B cell (primary cell): ENCODE measurements at regions not wholly inside any gene's neighbourhood (a gene's known extent, or its start where the extent isn't known, plus 50 kb on each side); places are given as distances from the start of the nearest gene placed in this dataset.

Experiments
- ATAC-seq: fragments of 200-7000 bp; cut with Tn5 transposase; one replicate; pipeline ENCODE4 v1.10.0; 2021; ENCODE audit warnings: low read depth, mild to moderate bottlenecking, moderate number of reproducible peaks, moderate library complexity
- CTCF ChIA-PET: fragments of 350-600 bp; sonication (Branson Sonifier 250); formaldehyde crosslinking; loops from one replicate; lab custom pipeline; 2021; ENCODE audit warnings: antibody characterized with exemption, inconsistent platforms; lab: Charles Lee
- POLR2A ChIA-PET: fragments of 350-600 bp; sonication (Branson Sonifier 250); formaldehyde crosslinking; loops from one replicate; lab custom pipeline; 2021; ENCODE audit warnings: antibody characterized with exemption; lab: Charles Lee
- DNase-seq: peaks from one replicate; pipeline ENCODE4 v3.0.0; 2013
- H2AFZ ChIP-seq: 2 replicates; pipeline ENCODE4 v1.6.1; 2012; ENCODE audit warnings: mild to moderate bottlenecking, low read depth, low read length; ENCODE audit not compliant: insufficient read depth, poor library complexity, severe bottlenecking
- H3K27ac ChIP-seq, 2 donors: 1 replicate in 1 of 2; 2 replicates in 1 of 2; pipeline ENCODE4 v1.5.1; 2012 to 2013; ENCODE audit warnings: low read length in 2 of 2, mild to moderate bottlenecking in 2 of 2, moderate library complexity in 1 of 2
- H3K27me3 ChIP-seq, 4 experiments: fragments of 200-600 bp in 1 of 4; sonication (generic) in 1 of 4; replicated peaks in 1 of 4; 1 replicate in 2 of 4; 2 replicates in 2 of 4; pipeline versions ENCODE4 v1.6.1 to v1.7.0; 2013 to 2016; ENCODE audit warnings: low read length in 3 of 4, mild to moderate bottlenecking in 2 of 4, mixed read lengths in 1 of 4, moderate library complexity in 1 of 4; ENCODE audit not compliant: insufficient read depth in 4 of 4, control insufficient read depth in 3 of 4; ENCODE audit errors: control extremely low read depth in 1 of 4
- H3K36me3 ChIP-seq, 2 experiments: replicated peaks in 1 of 2; 1 replicate in 1 of 2; 2 replicates in 1 of 2; pipeline versions ENCODE4 v1.6.1 to v1.7.1; 2013; ENCODE audit warnings: low read length in 1 of 2; ENCODE audit not compliant: insufficient read depth in 2 of 2, control insufficient read depth in 1 of 2; ENCODE audit errors: control extremely low read depth in 1 of 2, extremely low read depth in 1 of 2
- H3K4me1 ChIP-seq, 2 donors: fragments of 200-600 bp in 1 of 2; sonication (generic) in 1 of 2; 1 replicate in 1 of 2; 2 replicates in 1 of 2; pipeline versions ENCODE4 v1.5.1 to v1.6.1; 2013 to 2017; ENCODE audit warnings: low read length in 2 of 2; ENCODE audit not compliant: control insufficient read depth in 2 of 2, insufficient read depth in 2 of 2
- H3K4me2 ChIP-seq: replicated peaks from 2 replicates; pipeline ENCODE3; 2012; ENCODE audit warnings: mild to moderate bottlenecking, low read depth, low read length; ENCODE audit not compliant: poor library complexity, severe bottlenecking
- H3K4me3 ChIP-seq, 5 experiments: fragments of 200-600 bp in 1 of 5; sonication (generic) in 1 of 5; 1 replicate in 3 of 5; 2 replicates in 2 of 5; pipeline versions ENCODE4 v1.5.1 to v1.7.0; 2011 to 2016; ENCODE audit warnings: low read length in 4 of 5, mild to moderate bottlenecking in 4 of 5, low read depth in 2 of 5, control low read depth in 1 of 5, moderate library complexity in 1 of 5; ENCODE audit not compliant: insufficient read depth in 1 of 5; ENCODE audit errors: control extremely low read depth in 1 of 5, extremely low read depth in 1 of 5
- H3K79me2 ChIP-seq: fragments of 200-600 bp; sonication (generic); one replicate; pipeline ENCODE4 v1.6.0; 2016; ENCODE audit warnings: low read length; ENCODE audit not compliant: control insufficient read depth, insufficient read depth
- H3K9ac ChIP-seq: fragments of 200-600 bp; sonication (generic); 2 replicates; pipeline ENCODE4 v1.6.1; 2017; ENCODE audit warnings: mild to moderate bottlenecking, low read length, moderate library complexity
- H3K9me3 ChIP-seq, 3 donors: one replicate each; pipeline versions ENCODE4 v1.6.1 to v1.7.1; 2013; ENCODE audit warnings: low read length in 2 of 3; ENCODE audit not compliant: control insufficient read depth in 2 of 3, insufficient read depth in 1 of 3; ENCODE audit errors: control extremely low read depth in 1 of 3
- H4K20me1 ChIP-seq: 2 replicates; pipeline ENCODE4 v1.6.0; 2012; ENCODE audit warnings: mild to moderate bottlenecking, low read length; ENCODE audit not compliant: insufficient read depth, control insufficient read depth, poor library complexity, severe bottlenecking
- H3K27ac Mint-ChIP-seq: one replicate; pipeline ENCODE4 v1.8.0; 2021; ENCODE audit warnings: mixed read lengths
- H3K27me3 Mint-ChIP-seq: one replicate; pipeline ENCODE4 v1.8.0; 2021; ENCODE audit warnings: mixed read lengths
- H3K4me1 Mint-ChIP-seq: one replicate; pipeline ENCODE4 v1.8.0; 2021; ENCODE audit warnings: mixed read lengths
- H3K4me3 Mint-ChIP-seq: one replicate; pipeline ENCODE4 v1.8.0; 2021; ENCODE audit warnings: mixed read lengths
- H3K9me3 Mint-ChIP-seq: one replicate; pipeline ENCODE4 v1.8.0; 2022; ENCODE audit warnings: mixed read lengths; ENCODE audit not compliant: insufficient read depth
- CTCF ChIP-seq: fragments of 200-600 bp; IDR thresholded peaks from one replicate; pipeline ENCODE4 v1.8.0; 2022; ENCODE audit warnings: antibody characterized with exemption, mild to moderate bottlenecking
- EZH2 ChIP-seq: IDR thresholded peaks from 2 replicates; pipeline ENCODE4 v1.6.1; 2012; ENCODE audit warnings: borderline replicate concordance, low read depth, mild to moderate bottlenecking, moderate library complexity, low read length; ENCODE audit not compliant: insufficient read depth, poor library complexity, severe bottlenecking
- WGBS: methylation state at CpG from one replicate; pipeline ENCODE4 v1.1.5; 2013; ENCODE audit warnings: missing lambda C conversion rate; ENCODE audit not compliant: insufficient coverage; 5-methylcytosine and 5-hydroxymethylcytosine counted together
- intact Hi-C: fragments of 100-400 bp; cut with micrococcal nuclease; formaldehyde crosslinking; loops from one replicate; pipeline ENCODE4 v1.10.0; 2022

- Mint-ChIP-seq H3K27me3 (no peaks in the 10 kb centered on the region), H3K4me3 (no peak overlapping the region), H3K9me3 (peaks cover 5% of the 10 kb centered on the region), H3K27ac (no peak overlapping the region), H3K4me1 (no peaks in the 10 kb centered on the region)
- Histone ChIP-seq H4K20me1 (no peaks in the 10 kb centered on the region), H3K79me2 (no peaks in the 10 kb centered on the region), H3K27ac (no peak overlapping the region), H3K4me2 (no peak overlapping the region), H3K4me1 (no peaks in the 10 kb centered on the region), H3K36me3 (no peaks in the 10 kb centered on the region), H3K27me3 (no peaks in the 10 kb centered on the region), H3K9me3 (no peaks in the 10 kb centered on the region), H2AFZ (no peak overlapping the region), H3K4me3 (no peak overlapping the region), H3K9ac (no peak overlapping the region)
- intact Hi-C loops: no loop called here
- DNase-seq (no peak), ATAC-seq (no peak)
- WGBS: 60% methylated on average over 1 of the region's 3 CpGs
- ChIA-PET CTCF (no interaction called here), POLR2A (no interaction called here)
- no peak for TF ChIP-seq CTCF
- no peak for TF ChIP-seq EZH2
Observed at GRCh38 chr6:91781946-91782345, 1195.1 kb upstream of the MAP3K7 start.

DNA sequence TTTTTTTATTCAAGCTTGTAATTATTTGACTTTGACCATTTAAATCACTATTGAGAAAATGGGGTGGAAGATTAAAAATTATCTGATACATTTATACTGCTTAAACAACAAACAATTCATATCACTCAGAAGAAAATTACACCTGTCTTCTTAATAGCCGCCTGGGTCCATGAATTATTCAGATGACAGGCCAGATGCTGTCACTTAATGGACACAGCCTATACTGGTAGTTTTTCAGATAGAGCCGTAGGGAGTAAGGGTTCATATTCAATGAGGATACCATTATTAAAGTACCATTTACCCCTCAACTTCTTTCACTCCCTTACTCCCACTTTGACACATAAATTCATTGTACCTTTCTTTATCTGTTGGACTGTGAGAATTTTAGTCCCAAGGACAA lies 1193.4 kb upstream of the MAP3K7 start:
- Mint-ChIP-seq H3K9me3 (peaks cover 19% of the 10 kb centered on the region), H3K4me1 (no peaks in the 10 kb centered on the region), H3K27me3 (no peaks in the 10 kb centered on the region), H3K27ac (no peak overlapping the region), H3K4me3 (no peak overlapping the region)
- no peaks in the 10 kb centered on the region for H4K20me1 ChIP-seq
- H3K27me3 ChIP-seq: no peaks in the 10 kb centered on the region
- no CpG with 5 or more reads among the region's 2 CpGs for WGBS
- no peak overlapping the region for H3K9ac ChIP-seq
- intact Hi-C loops: no loop called here
- DNase-seq (no peak), ATAC-seq (no peak)
- H3K9me3 ChIP-seq: no peaks in the 10 kb centered on the region
- ChIA-PET CTCF (no interaction called here), POLR2A (no interaction called here)
- H3K36me3 ChIP-seq: no peaks in the 10 kb centered on the region
- no peaks in the 10 kb centered on the region for H3K79me2 ChIP-seq
- no peak overlapping the region for H3K4me2 ChIP-seq
- H3K4me3 ChIP-seq: no peak overlapping the region
- H3K27ac ChIP-seq: no peak overlapping the region
- TF ChIP-seq EZH2 (no peak), CTCF (no peak)
- no peak overlapping the region for H2AFZ ChIP-seq
- H3K4me1 ChIP-seq: no peaks in the 10 kb centered on the region
